Globus pallidus (tissue), 1 donor: ENCODE measurements at regions not wholly inside any gene's neighbourhood (a gene's known extent, or its start where the extent isn't known, plus 50 kb on each side); places are given as distances from the start of the nearest gene placed in this dataset.

Experiments used
- DNase-seq: peaks from one replicate; pipeline ENCODE4 v3.0.0-alpha.2; 2015; ENCODE audit warnings: low spot score

DNA sequence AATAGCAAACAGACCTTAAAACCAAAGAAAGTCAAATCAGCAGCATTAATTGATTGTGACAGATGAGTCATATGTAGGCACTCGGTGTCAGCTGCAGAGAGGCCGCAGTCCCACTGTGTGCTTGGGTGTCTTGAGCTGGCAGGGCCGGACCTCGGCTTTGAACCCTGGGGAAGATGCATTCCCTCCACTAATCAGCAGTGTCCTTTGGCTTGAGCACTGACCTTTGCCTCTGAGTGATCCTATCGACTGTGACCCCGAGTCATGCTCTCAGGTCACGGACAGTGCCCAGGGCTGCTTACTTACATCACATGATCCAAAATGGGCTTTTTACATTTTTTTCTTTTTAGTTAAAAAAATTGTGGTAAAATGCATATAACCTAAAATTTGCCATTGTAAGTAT, 188.7 kb downstream of the GADD45G start:
- DNase-seq, result no peak

DNA sequence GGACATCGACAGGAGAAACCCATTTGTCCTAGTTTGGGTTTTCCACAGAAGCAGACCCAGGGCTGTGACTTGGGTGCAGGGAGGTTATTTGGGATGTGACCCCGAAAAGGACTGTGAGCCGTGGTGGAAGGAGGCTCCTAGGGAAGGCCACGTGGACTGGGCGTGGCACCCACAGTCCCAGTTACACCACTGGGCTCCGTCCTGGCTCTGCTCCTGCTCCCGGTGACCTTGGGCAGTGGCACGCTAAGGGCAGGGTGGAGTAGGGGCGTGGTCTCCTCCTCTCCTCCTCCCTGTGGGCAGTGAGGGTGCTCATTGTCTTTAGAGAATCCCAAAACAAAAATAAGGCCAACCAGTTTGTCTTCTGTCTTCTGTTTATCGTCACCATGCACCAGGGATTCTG, 190.1 kb downstream of the GADD45G start:
- DNase-seq, result no peak

GRCh38 chr9:89795538-89796195, 190.9 kb downstream of the GADD45G start:
- DNase-seq, result no peak

GRCh38 chr9:89796606-89797005, 191.8 kb downstream of the GADD45G start:
- DNase-seq, result no peak

GRCh38 chr9:89797255-89797654, 192.4 kb downstream of the GADD45G start:
- DNase-seq, result no peak

GRCh38 chr9:89797937-89798455, 193.2 kb downstream of the GADD45G start:
- DNase-seq, result no peak

GRCh38 chr9:89798547-89799120, 193.8 kb downstream of the GADD45G start:
- DNase-seq, result no peak

DNA sequence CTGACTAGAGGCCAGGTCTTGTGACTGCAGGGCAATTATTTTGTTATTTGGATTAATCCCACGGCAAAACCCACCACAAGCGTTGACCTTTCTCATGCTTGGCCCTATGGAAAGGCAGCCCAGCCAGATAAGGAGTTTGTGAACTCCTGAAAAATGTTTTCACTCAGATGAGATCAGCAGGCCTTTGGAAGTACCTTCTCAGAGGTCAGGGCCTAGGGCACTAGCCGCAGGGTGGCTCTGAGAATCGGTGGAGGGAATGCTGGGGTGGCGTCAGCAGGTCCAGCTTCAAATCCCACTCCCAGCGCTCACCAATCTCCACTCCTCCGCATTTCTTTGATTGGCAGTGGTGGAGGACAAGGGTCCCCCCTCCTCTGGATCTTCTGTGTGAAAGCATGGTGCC, 194.4 kb downstream of the GADD45G start:
- no peak for DNase-seq

GRCh38 chr9:89799766-89800165, 195.0 kb downstream of the GADD45G start:
- DNase-seq, result no peak

DNA sequence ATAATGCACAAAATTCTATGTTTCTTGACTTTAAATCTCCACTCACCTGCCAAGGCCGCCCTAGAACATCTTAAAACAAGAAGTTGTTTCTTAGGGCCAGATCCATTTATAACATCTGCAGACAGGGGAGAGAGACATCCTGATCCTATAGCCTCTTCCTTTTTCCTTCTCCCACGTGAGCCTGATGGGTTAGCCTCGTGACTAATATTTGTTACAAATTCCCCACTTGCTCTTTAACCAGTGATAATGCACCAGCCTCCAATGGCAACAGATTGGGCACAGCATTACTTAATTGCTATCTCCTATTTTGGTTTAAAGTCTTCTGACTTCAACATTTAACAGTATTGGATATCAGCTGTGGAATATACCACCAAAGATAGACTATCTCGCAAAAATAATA, 196.5 kb downstream of the GADD45G start:
- DNase-seq, result no peak

DNA sequence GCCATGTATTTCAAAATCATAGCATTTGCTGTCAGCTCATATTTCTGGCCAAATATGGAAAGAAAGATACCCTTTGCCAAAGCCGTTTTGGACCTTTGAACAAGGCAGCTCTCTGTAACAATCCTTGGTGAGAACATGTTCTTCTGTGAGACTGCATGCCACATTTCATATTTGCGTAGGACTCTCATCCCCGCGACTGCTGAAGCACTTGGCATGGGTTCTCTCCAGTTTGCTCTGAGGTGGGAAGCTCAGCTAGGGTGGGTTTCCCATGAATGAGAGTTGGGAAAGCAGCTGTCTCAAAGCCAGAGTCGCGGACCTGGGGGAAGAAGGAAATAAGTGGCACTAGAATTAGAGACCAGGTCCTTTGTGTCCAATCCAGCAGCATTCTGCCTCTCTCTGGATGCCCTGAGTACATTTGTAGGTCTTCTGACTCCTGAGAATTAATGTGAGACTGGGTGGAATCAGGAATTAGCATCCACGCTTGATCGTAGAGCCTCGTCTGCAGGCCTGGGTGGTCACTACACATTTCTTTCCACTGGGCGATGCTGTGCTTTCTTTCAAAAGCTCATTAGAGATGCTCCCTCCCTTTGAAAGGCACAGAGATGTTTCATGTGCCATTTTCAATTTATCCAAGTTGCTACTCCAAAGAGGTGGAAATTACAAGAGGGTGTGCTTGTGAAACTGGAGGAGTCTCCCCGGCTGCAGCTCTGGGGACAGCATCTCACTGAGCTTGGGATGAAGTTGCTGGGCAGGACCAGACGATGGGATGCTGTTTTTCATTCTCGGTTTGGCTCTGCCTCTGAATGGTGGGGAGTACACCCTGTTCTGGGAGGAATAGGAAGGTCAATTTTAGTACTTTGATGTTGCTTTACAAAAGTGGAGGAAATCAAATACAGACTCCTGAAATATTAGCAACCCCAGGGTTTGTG, 197.2 kb downstream of the GADD45G start:
- DNase-seq, result peak; percentile 70

- peak; percentile 82 for DNase-seq
These were observed 198.1 kb downstream of the GADD45G start for GRCh38 chr9:89802781-89803355.

- DNase-seq, result no peak
These were observed 198.6 kb downstream of the GADD45G start for GRCh38 chr9:89803403-89803802.

- no peak for DNase-seq
These were observed 200.1 kb downstream of the GADD45G start for GRCh38 chr9:89804766-89805531.

- DNase-seq, result no peak
These were observed 200.9 kb downstream of the GADD45G start for GRCh38 chr9:89805571-89806292.

DNA sequence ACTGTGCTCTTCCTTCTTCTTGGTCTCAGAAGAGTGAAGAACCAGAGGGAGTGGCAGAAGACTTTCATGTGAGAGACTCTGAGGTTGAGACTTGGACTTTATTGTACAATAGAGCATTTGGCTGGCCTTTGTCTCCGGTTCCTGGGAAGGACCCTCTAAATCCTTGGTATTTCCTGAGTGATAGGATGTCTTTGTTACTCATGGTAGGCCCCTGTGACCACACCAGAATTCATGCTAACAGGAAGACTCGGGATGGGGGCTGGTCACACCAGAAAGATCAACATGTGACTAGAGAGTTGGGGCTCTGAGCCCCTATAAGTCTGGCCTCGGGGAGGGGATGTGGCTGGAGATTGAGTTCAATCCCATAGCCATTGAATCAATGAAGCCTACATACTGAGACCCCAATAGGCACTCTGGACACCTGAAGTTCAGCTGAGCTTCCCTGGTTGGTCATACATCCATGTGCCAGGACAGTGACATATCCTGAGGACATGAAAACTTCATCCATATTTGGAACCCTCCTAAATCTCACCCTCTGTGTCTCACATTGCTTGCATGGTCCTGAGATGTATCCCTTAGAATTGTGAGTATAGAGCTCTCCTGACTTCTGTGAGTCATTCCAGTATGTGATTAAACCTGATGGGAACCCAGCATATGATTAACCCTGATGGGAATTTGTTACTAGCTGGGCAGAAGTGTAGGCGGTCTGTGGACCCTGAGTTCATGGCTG, 201.7 kb downstream of the GADD45G start:
- DNase-seq, result no peak

DNA sequence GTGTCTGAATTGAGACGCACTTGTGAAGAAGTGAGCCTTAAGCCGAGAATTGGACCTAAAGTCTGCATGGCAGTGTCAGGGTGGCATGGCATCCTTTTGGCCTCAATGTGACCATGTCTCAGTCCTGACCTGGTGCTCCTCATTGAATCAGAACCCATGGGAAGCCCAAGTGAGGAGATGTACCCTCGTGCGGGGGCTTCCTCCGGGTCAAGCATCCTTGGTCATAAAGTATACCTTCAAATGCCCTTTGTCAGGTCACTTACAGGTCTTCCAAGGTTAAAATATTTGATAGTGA, 202.2 kb downstream of the GADD45G start:
- DNase-seq, result no peak

GRCh38 chr9:89807682-89808075, 202.9 kb downstream of the GADD45G start:
- no peak for DNase-seq

DNA sequence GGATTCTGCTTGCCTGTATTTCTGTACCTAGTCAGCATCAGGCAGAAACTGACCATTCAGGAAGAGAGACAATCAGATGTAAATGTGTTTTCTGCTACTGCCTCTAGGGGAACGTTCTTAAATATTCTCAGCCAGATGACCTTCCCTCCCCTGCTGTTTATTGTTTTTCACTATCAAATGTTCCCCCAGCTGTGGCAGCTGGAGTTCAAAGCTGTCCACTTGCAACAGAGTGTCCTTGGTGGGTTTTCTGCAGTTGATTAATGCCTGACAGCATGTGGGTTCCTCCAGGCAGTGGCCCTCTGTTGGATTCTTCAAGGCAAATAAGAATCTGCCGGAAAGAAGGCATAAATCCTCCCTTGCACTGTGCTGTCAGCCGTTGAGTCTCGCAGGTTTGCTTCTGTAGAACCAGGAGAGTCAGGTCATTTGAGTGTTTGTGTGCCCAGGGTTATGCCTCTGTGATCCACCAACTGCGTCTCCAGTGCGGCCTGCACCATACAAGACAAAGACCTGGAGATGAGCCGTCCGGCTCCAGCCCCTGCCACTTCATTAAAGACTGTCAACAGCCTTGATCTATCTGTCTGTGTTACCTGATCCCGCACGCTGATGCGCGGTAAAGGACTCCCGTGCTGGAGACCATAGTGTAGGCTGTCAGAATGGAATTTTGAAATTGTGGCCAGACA, 203.4 kb downstream of the GADD45G start:
- DNase-seq, result peak; percentile 31

DNA sequence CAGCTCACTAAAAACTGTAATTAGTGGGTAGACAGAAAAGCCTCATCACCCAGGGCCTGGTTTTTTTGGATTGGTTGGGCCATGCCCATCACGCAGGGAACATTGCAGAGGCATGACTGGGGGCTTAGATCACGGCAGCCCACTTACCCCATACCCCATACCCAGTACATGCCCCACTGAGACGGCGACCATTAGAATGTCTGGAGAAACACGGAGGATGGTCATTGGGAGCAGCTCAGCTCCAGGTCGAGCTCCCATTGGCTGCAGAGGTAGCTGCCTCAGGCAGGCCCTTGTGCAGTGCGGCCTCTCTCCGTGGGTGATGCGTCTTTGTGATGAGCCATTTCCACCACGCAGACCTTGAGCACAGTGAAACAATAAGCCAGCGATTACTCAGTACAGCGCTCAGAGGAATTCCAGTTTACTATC, 204.0 kb downstream of the GADD45G start:
- DNase-seq, result no peak
